Endodermal cell (in vitro differentiated cells): ENCODE measurements at regions not wholly inside any gene's neighbourhood (a gene's known extent, or its start where the extent isn't known, plus 50 kb on each side); places are given as distances from the start of the nearest gene placed in this dataset.
A peak's percentile ranks its signal among the peaks of the same experiment; 100 is the strongest.

Experiments used
- DNase-seq: peaks from one replicate; pipeline ENCODE4 v3.0.0-alpha.2; 2017
- H3K27ac ChIP-seq: 2 replicates; pipeline ENCODE4 v1.5.1; 2013; ENCODE audit warnings: mild to moderate bottlenecking, low read depth, low read length, moderate library complexity
- H3K27me3 ChIP-seq: 2 replicates; pipeline ENCODE4 v1.6.1; 2013; ENCODE audit warnings: mild to moderate bottlenecking, low read length, moderate library complexity; ENCODE audit not compliant: insufficient read depth, control insufficient read depth, poor library complexity, severe bottlenecking
- H3K36me3 ChIP-seq: 2 replicates; pipeline ENCODE4 v1.7.0; 2013; ENCODE audit warnings: mild to moderate bottlenecking, low read length, moderate library complexity; ENCODE audit not compliant: control insufficient read depth, insufficient read depth
- H3K4me1 ChIP-seq: one replicate; pipeline ENCODE4 v1.7.0; 2013; ENCODE audit warnings: low read length; ENCODE audit not compliant: control insufficient read depth, insufficient read depth
- H3K4me3 ChIP-seq: 2 replicates; pipeline ENCODE4 v1.5.1; 2013; ENCODE audit warnings: mild to moderate bottlenecking, low read length, moderate library complexity
- H3K9ac ChIP-seq: 2 replicates; pipeline ENCODE4 v1.6.1; 2013; ENCODE audit warnings: mild to moderate bottlenecking, low read length, moderate library complexity; ENCODE audit not compliant: poor library complexity, severe bottlenecking; ENCODE audit errors: extremely low read depth
- H3K9me3 ChIP-seq: 2 replicates; pipeline ENCODE4 v1.6.1; 2013; ENCODE audit warnings: mild to moderate bottlenecking, low read length, moderate library complexity; ENCODE audit not compliant: control insufficient read depth
- H3K27ac Mint-ChIP-seq: 2 replicates; pipeline ENCODE4 v1.8.0; 2020; ENCODE audit warnings: mixed read lengths
- H3K27me3 Mint-ChIP-seq: 2 replicates; pipeline ENCODE4 v1.8.0; 2021; ENCODE audit warnings: mild to moderate bottlenecking, mixed read lengths; ENCODE audit not compliant: insufficient read depth
- H3K36me3 Mint-ChIP-seq: 2 replicates; pipeline ENCODE4 v1.8.0; 2020; ENCODE audit warnings: low read depth, mixed read lengths
- H3K4me1 Mint-ChIP-seq: 2 replicates; pipeline ENCODE4 v1.8.0; 2020; ENCODE audit warnings: mixed read lengths
- H3K4me3 Mint-ChIP-seq: 2 replicates; pipeline ENCODE4 v1.8.0; 2020; ENCODE audit warnings: mild to moderate bottlenecking, moderate library complexity, mixed read lengths
- H3K9me3 Mint-ChIP-seq: 2 replicates; pipeline ENCODE4 v1.8.0; 2020; ENCODE audit warnings: mild to moderate bottlenecking, mixed read lengths
- CTCF ChIP-seq: fragments of 200-600 bp; sonication (generic); conservative IDR thresholded peaks from 2 replicates; pipeline ENCODE4 v1.5.0; 2021; ENCODE audit warnings: antibody characterized with exemption, mild to moderate bottlenecking
- WGBS, 2 experiments: methylation state at CpG; one replicate each; pipeline versions ENCODE4 v1.1.5 to v1.1.7; 2013; ENCODE audit warnings: missing lambda C conversion rate in 2 of 2, mixed read lengths in 1 of 2; ENCODE audit not compliant: insufficient coverage in 1 of 2, insufficient read length in 1 of 2; 5-methylcytosine and 5-hydroxymethylcytosine counted together

- H3K4me1 Mint-ChIP-seq = no peaks in the 10 kb centered on the region
- no peak for TF ChIP-seq CTCF
- Histone ChIP-seq H3K9ac (no peak overlapping the region), H3K27me3 (no peaks in the 10 kb centered on the region), H3K9me3 (no peaks in the 10 kb centered on the region), H3K36me3 (no peaks in the 10 kb centered on the region), H3K27ac (peak overlapping the region; percentile 69), H3K4me3 (no peak overlapping the region), H3K4me1 (peaks cover 3% of the 10 kb centered on the region)
- 83 to 91% methylated on average over 5 of the region's 5 CpGs for WGBS, 2 experiments
- H3K27me3 Mint-ChIP-seq = no peaks in the 10 kb centered on the region
- no peak overlapping the region for H3K4me3 Mint-ChIP-seq
- H3K27ac Mint-ChIP-seq = no peak overlapping the region
- no peaks in the 10 kb centered on the region for H3K9me3 Mint-ChIP-seq
- no peaks in the 10 kb centered on the region for H3K36me3 Mint-ChIP-seq
- DNase-seq = no peak
Observed at GRCh38 chr6:15769511-15770018, 106.7 kb upstream of the DTNBP1 start.

- no peaks in the 10 kb centered on the region for H3K9me3 ChIP-seq
- no peaks in the 10 kb centered on the region for H3K9me3 Mint-ChIP-seq
- WGBS, 2 experiments = 83 to 86% methylated on average over 4 to 5 of the region's 5 CpGs
- H3K36me3 Mint-ChIP-seq = no peaks in the 10 kb centered on the region
- H3K4me1 Mint-ChIP-seq = no peaks in the 10 kb centered on the region
- no peak overlapping the region for H3K4me3 Mint-ChIP-seq
- no peaks in the 10 kb centered on the region for H3K36me3 ChIP-seq
- DNase-seq = no peak
- H3K4me1 ChIP-seq = peaks cover 3% of the 10 kb centered on the region
- H3K4me3 ChIP-seq = no peak overlapping the region
- H3K27me3 ChIP-seq = no peaks in the 10 kb centered on the region
- H3K27me3 Mint-ChIP-seq = no peaks in the 10 kb centered on the region
- peak overlapping the region; percentile 69 for H3K27ac ChIP-seq
- H3K9ac ChIP-seq = no peak overlapping the region
- TF ChIP-seq CTCF = no peak
- no peak overlapping the region for H3K27ac Mint-ChIP-seq
Observed at GRCh38 chr6:15768999-15769398, 106.2 kb upstream of the DTNBP1 start.

- no peaks in the 10 kb centered on the region for H3K36me3 ChIP-seq
- peak overlapping the region; percentile 86 for H3K27ac ChIP-seq
- no peaks in the 10 kb centered on the region for H3K4me1 ChIP-seq
- Mint-ChIP-seq H3K27ac (no peak overlapping the region), H3K9me3 (peaks cover 3% of the 10 kb centered on the region), H3K27me3 (no peaks in the 10 kb centered on the region), H3K4me3 (no peak overlapping the region), H3K4me1 (no peaks in the 10 kb centered on the region), H3K36me3 (no peaks in the 10 kb centered on the region)
- H3K9ac ChIP-seq = no peak overlapping the region
- no peak for TF ChIP-seq CTCF
- H3K27me3 ChIP-seq = no peaks in the 10 kb centered on the region
- no peak overlapping the region for H3K4me3 ChIP-seq
- DNase-seq = peak; percentile 52
- 66 to 84% methylated on average over 6 to 8 of the region's 8 CpGs for WGBS, 2 experiments
- H3K9me3 ChIP-seq = no peaks in the 10 kb centered on the region
Observed at GRCh38 chr6:15763837-15764236, 101.0 kb upstream of the DTNBP1 start.
